Activated CD8-positive, alpha-beta memory T cell treated with anti-CD3 and anti-CD28 coated beads for 36 hours (primary cell): ENCODE measurements at regions not wholly inside any gene's neighbourhood (a gene's known extent, or its start where the extent isn't known, plus 50 kb on each side); places are given as distances from the start of the nearest gene placed in this dataset.

Experiments used
- CTCF ChIA-PET: fragments of 350-600 bp; sonication (Branson Sonifier 250); formaldehyde crosslinking; loops from one replicate; lab custom pipeline; 2021; ENCODE audit warnings: antibody characterized with exemption; lab: Charles Lee
- POLR2A ChIA-PET: fragments of 350-600 bp; sonication (Branson Sonifier 250); formaldehyde crosslinking; loops from one replicate; lab custom pipeline; 2021; ENCODE audit warnings: antibody characterized with exemption; lab: Charles Lee

DNA sequence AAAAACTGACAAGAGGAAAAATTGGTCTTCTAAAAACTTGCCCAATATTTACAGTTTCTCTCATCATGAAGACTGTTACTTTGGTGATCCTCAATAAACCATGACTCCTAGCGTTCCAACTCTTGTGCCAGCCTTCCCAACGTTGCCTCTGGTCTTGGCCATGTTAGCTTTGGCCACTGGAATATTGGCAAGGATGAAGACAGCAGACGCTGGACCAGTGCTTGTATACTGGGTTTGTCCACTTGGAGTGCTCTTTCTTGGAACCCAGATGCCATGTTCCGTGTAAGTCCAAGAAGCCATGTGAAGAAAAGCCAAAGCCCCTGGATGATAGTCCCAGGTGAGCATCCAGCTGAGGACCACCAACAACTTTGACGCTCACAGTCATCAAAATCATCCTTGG lies 379.6 kb downstream of the NUAK1 start:
- ChIA-PET POLR2A (no interaction called here), CTCF (no interaction called here)

DNA sequence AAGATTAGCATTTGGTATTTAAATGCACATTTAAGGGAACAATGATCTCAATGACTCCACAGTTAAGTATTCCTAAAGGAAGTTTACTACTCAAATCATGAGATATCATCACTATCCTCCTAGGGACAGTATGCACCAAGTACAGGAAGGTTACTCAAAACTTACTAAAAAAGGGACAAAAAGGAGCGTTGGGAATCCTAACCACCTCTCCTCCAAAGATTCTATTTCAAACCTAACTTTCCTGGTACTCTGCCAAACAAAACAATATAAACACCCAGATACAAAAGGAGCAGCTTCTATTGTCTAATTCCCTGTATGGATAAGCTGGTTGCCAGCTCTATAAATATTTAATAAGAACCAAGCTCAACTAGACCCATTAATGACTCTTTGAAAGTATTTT lies 377.7 kb downstream of the NUAK1 start:
- ChIA-PET CTCF (no interaction called here), POLR2A (no interaction called here)

DNA sequence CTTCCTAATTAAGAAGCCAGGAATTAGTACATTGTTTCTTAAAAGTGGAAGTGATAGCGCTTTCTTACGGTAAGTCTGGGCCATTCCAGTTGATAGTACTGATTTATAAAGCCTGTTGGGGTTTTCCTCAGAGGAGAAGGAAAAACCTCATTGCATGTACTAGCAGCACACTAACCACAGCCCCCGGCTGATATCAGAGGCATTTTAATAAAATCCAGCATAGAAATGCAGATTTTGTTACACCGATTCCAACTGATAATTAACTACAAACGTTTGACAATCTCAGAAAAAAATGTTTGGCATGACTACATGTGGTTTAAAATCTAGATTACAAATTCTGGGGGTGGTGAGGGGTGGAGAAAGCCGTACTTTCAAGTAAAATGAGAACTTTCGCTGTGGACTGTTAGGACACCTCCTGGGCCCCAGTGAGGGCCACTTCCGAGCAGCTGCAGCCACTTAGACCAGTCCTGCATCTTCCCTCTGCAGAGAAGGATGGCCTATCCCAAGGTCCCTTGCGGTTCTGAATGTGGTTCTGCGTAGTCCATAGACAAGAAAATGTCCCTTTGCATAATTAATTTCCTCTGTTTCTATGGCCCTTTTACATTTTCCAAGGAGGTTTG lies 374.4 kb downstream of the NUAK1 start:
- POLR2A ChIA-PET: no interaction called here
- CTCF ChIA-PET: interaction anchor here (1.1 kb wide), 1 partner anchor 46 kb away, joined by 4 read pairs; no protein-coding TSS in a partner anchor

DNA sequence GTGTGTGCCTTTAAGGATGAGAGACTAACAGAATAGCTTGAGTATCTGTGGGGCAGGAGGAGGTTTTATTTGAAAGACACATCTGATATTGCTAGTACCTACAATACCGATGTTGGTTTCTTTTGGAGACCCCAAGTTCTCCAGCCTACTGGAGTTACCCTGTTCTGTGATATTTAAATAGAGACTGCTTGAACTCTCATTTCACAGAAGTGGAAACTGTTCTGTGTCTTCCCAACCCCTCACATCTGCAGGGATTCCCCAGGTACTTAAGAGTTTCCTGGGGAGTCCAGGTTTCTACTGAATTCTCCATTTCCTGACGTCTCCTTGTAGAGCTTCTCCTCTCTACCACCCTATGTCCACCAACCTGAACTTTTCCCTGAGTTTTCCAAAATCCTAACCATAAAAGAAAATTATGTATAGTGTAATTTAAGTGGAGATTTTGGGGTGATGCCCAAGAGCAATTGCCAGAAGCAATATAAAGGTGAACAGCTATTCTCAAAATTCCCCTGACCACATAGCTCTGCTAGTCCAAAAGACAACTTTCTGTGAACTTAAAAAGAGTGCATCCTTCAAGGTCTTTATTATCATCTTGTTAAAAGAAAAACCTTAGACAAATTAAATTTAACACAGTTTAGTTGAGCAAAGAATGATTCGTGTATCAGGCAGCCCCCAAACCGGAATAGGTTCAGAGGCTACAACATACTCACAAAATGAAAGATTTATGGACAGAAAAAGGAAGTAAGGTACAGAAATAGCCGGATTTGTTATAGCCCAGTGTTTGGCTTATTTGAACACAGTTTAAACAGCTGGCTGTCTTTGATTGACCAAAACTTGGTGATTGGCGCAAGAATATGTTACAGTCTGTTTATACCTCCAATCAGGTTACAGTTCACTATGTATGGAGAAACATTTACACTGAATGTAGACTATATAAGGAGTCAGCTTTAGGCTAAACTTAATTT lies 373.4 kb downstream of the NUAK1 start:
- CTCF ChIA-PET: no interaction called here
- POLR2A ChIA-PET: no interaction called here

DNA sequence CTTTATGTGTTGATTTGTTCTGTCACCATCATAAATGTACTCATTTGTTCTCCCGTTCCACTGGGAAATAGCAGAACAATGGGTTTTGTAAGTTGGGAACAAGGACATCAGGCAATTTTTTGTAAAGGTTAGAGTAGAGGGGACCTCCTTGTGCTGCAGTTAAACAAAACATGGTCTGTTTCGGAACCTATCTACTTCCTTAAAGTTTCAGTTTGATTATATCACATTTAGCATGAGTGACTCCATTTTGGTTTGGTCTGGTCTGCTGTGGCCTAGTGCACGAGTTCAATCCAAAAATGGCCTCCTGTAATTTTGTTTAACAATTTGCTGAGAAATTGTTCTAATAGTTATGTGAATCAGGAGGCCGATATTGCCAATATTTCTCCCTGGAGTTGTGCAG lies 372.7 kb downstream of the NUAK1 start:
- ChIA-PET POLR2A (no interaction called here), CTCF (no interaction called here)

DNA sequence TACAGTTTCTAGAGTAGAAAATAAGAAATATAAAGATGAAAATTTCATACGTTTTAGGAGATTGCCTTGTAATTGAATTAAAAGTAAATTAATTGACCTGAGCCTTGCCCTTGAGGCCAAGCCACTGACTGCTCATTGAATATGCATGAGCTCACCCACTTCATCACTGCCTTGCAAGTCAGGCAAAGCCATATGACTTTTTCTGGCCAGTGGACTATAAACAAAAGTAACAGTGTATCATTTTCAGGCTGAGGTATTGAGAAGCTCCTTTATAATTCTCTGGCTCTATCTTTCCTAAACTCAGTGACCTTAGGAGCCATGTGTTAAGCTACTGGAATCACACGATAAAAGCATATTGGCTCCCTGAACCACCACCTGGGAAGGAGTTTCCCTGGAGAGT lies 369.3 kb downstream of the NUAK1 start:
- POLR2A ChIA-PET: no interaction called here
- CTCF ChIA-PET: no interaction called here

DNA sequence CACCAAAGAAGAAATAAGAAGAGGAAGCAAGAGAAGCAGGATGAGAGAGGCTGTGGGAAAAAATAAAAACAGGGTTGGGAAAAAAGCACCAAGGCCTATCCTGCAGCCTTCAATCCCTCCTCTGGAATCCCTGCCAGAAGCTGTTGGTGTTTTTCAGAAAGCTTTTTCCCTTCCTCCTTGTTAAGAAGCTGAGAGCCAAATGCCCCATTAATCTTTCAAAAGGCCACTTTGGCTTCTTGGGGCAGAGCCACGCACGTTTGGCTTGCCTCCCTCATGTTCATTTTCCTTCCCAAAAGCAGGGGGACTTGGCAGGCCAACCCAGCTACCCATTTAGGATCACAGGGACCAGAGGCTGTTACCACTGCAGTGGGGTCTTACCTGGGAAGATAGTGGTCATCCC lies 365.3 kb downstream of the NUAK1 start:
- POLR2A ChIA-PET: no interaction called here
- CTCF ChIA-PET: no interaction called here

DNA sequence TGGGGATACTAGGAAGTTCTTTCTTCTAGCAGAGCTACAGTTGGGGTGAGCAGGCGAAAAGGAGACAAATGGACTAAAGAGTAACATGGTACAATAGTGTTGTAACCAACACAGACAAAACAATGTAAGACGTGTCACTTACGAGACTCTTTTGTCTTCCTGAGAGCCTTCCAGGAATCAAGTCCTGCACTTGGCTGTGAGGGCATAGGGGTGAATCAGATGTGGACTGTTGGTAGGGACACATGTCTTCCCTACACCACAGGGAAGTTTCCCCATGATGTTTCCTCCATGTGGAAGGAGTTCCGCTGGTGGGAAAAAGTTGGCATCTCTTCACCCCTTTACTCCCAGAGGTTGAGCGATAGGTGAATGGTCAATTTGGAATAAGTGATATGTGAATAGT lies 364.7 kb downstream of the NUAK1 start:
- CTCF ChIA-PET: no interaction called here
- POLR2A ChIA-PET: no interaction called here

DNA sequence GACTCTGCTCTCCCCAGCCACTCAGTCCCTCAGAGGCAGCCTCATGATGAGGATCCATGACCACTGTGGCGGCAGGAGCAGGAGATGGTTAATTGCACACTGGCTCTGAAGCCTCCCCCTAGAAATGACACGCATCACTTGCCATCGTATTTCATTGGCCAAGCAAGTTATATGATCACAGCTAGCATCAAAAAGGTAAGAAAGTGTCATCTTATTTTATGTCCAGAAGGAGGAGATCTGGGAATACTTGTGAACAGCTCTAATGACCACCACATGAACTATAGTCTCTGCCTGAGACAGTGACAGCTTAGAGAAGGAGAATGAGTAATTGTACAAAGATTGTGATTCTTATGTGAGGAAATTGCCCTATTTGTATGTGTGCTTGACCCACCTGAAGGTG lies 363.4 kb downstream of the NUAK1 start:
- CTCF ChIA-PET: no interaction called here
- POLR2A ChIA-PET: no interaction called here

DNA sequence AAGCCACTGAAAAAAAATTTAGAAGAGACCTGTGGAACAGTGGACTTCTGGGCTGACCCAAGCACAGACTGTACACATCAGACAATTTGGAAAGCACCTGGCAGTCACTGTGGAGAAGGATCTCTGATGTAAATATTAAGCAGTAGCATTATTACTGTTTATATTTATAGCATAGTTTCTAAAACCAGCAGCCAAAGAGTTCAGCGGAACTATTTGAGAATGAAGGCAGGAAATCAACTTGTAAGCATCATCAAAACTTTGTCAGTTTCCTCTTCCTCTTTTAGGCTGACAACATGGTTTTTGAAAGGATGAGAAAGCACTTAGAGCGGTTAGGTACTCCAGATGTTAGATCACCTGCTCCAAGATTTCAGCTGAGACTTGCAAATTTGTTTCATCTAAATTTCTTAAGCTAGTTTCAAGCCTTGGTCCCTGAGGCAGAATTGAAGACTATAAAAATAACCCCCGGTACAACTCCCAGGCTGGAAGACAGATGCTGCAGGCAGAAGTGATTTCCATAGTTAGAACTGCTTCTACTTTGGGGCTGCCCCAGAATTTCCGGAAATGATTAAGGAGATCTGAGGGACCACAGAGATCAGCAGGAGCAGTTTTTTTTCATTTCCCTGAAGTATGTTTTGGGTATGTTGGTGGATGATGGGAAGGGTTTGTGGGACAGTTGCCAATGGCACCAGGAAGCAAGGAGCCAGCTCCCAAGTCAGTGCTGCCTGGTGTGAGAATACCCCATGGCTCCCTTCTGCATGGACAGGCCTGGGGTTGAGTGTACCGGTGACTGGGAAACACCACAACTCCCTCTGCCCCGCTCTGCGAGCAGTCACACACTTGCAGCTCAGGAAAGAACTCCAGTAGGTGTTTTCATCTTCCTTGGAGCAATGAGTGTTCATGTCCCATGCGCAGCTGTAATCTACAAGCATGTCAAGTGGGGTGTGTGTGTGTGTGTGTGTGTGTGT lies 354.5 kb downstream of the NUAK1 start:
- POLR2A ChIA-PET: no interaction called here
- CTCF ChIA-PET: no interaction called here

DNA sequence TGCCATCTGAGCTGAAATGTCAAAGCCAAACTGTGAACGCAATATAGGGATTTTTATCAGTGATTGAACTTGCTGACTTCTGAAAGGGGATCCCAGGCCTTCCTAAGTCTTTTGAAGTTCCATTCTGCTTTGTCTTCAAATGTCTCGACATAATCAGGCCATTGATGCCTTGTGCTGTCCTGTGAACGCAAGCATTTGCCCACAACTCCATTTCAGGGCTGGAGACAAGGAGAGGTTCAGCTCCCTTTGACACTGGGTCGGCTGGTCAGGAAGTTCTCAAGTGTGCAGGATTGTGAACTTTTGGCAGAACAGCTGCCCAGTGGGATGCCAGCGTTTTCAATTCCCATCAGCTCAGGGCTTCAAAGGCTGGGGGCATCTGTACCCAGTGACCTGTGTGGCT lies 345.3 kb downstream of the NUAK1 start:
- ChIA-PET CTCF (no interaction called here), POLR2A (no interaction called here)

DNA sequence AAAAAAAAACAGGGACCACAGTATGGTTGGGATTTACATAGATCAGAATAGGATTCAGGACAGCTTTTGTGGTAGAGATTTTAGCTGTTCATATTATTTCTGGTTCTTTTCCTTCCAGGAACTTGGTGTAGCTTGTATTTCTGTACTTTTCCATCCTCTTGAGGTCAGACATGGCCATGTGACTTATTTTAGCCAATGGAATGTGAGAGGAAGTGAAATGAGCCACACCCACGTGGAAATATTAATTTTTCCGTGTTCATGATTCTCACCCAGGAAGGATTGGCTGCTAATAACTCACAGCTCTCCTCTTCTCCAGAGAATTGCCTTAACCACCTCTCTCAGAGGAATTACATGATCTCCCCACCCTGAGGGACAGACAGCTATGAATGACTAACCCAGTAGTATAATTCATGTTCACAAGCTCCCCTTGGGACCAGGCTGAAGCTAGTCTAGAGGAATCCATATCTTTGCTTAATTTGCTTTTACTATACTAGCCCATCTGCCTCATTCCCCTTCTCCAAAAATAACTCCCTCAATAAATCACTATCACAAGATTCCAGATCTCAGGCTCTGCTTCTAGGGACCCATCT lies 340.4 kb downstream of the NUAK1 start:
- ChIA-PET POLR2A (no interaction called here), CTCF (no interaction called here)

DNA sequence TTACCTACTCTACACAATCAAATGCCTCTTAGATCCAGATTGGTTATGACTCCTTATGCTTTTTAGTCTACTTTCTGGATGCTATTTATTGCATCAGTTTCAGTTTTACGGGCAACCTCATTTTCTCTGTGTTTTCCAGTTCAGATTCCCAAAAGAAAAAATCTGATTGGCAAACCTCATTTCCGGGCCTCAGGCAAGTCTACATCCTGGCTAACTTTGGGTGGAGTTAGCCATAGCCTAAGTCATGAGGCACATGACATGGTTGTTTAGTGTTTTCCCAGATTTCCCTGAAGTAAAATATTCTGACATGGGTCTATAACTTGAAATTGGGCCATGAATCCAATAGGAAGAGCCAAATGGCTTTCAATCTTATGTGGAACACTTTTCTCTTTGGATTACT lies 339.7 kb downstream of the NUAK1 start:
- ChIA-PET CTCF (no interaction called here), POLR2A (no interaction called here)

DNA sequence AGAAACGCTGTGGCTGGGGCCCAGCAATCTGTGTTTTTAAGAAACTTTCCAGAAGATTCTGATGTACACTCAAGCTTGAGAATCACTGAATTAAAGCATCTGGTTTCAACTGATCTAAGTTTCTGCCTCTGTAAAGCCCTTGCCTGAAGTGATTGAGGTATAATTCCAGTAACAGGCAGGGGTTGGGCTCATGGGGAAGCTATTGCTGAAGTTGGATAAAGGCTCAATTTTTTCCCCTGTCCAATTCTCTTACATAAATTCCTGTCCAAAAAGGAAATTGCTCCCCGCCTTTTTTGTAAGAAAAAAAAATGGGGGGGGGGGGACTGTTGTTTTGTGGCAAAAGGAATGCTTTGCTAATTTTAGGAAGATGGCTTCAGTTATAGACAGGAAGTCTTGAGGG lies 337.4 kb downstream of the NUAK1 start:
- CTCF ChIA-PET: no interaction called here
- POLR2A ChIA-PET: no interaction called here

DNA sequence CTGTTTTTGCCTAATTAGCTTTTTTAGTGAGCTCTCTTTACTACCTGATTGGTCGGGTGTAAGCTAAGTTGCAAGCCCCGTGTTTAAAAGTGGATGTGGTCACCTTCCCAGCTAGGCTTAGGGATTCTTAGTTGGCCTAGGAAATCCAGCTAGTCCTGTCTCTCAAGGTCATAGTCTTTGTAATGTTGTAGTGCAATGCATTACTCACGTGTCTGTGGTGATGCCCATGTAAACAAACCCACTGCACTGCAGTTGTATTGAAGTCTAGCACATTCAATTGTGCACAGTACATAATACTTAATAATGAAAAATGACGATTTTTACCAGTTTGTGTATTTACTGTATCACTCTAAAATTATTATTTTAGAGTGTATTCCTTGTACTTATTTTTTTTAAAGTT lies 335.5 kb downstream of the NUAK1 start:
- ChIA-PET CTCF (no interaction called here), POLR2A (no interaction called here)

DNA sequence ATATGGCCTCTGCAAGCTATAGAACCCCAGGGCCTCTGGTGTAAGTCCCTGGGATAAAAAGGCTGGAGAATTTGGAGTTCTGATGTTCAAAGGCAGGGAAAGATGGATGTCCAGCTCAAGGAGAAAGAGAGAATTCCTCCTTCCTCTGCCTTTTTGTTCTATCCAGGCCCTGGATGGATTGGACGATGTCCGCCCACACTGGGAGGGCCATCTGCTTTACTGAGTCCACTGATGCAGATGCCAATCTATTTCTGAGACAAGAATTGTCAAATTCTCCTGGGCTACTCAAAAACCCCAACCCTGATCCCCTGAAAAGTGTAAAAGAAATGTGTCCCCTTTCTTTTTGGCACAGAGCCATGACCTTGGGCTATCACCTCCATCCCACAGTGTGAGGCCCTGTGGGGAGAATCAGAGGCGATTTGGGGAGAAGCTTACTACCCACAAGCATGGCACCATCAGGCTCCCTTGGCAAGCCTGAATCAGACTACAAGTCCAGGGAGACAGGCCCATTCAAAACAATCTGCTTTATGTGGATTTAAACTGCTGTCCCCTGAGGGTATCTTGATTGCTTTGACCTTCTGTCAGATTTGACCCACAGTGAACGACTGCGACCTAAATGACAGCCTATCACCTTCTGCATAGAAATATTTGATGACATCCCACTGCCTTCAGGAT lies 334.0 kb downstream of the NUAK1 start:
- ChIA-PET POLR2A (no interaction called here), CTCF (no interaction called here)

DNA sequence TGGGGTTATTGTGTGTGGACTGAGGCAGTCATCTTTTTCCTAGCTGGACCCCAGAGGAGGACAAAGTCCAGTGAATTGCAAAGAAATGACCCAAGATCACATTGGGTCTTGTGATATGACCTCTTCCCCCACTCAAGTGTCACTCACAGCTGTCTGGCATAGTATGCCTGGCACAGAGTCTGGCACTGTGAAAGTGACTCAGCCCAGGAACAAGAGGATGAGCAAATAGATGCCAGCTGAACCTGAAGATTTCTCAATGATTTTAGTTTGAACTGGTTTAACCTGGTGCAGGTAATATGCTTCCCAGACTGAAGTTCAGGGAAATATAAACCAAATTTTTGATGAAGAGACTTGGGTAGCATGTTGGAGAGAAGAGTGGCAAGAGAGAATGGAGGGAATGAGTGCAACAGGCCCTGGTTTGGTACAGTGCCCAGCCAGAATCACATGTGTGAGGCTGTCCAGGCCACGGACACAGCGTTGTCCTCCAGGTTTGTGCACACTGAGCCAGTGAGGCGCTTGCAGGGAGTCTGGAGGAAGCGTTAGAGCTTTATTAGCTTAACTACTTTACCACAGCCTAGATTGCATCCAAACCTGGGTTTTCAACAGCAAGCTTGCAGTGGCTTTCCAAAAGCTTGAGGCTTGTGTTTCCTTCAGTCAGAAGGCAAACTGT lies 332.9 kb downstream of the NUAK1 start:
- POLR2A ChIA-PET: no interaction called here
- CTCF ChIA-PET: no interaction called here

DNA sequence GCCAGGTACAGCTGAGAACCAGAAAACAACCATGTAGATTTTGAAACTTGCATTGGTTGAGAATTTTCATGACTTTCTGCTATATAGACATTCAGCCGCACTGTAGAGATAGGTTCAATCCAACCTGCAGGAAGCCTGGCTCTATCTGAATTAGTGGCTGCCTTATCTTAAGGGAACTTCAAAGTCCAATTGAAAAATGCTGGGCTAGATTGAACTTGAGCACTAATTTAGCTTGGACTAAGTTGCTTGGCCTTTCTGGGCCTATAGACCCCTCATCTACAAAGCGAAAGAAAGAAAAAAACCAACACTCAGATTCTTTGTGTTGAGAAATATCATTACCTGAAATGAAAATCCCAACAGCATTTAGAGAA lies 332.4 kb downstream of the NUAK1 start:
- ChIA-PET CTCF (no interaction called here), POLR2A (no interaction called here)

DNA sequence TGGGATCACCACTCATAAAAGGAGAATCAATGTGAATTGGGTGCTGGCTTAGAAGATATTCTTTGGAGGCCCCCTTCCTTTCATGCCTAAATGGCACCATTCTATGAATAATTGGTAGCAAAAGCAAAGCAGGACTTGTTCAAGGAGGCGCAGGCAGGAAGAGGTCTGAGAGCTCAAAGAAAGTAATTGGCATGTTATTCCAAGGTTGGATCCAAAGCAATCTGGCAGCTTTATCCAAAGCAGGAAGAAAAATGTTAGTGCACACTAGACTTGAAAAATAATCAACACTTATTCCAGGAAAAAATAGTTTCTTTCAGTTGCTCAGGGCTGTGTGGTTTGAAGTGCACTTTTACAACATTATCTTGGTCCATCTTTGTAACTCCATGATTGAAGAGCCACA lies 326.4 kb downstream of the NUAK1 start:
- ChIA-PET CTCF (no interaction called here), POLR2A (no interaction called here)
